HUES64 (cell line): ENCODE measurements at regions not wholly inside any gene's neighbourhood (a gene's known extent, or its start where the extent isn't known, plus 50 kb on each side); places are given as distances from the start of the nearest gene placed in this dataset.

Source experiments
- H3K27ac ChIP-seq: 2 replicates; pipeline ENCODE4 v1.7.0; 2013; ENCODE audit warnings: low read depth, low read length, inconsistent platforms
- H3K27me3 ChIP-seq: 2 replicates; pipeline ENCODE4 v1.6.1; 2013; ENCODE audit warnings: mild to moderate bottlenecking, low read length; ENCODE audit not compliant: insufficient read depth
- H3K36me3 ChIP-seq: 2 replicates; pipeline ENCODE4 v1.6.1; 2013; ENCODE audit warnings: mild to moderate bottlenecking, low read length; ENCODE audit not compliant: insufficient read depth
- H3K4me1 ChIP-seq: 2 replicates; pipeline ENCODE4 v1.6.1; 2013; ENCODE audit warnings: mild to moderate bottlenecking, low read length, moderate library complexity; ENCODE audit not compliant: insufficient read depth
- H3K4me3 ChIP-seq: 2 replicates; pipeline ENCODE4 v1.5.1; 2013; ENCODE audit warnings: mild to moderate bottlenecking, low read length, moderate library complexity
- H3K9ac ChIP-seq: 2 replicates; pipeline ENCODE4 v1.6.1; 2013; ENCODE audit warnings: mild to moderate bottlenecking, low read depth, low read length
- H3K9me3 ChIP-seq: 2 replicates; pipeline ENCODE4 v1.6.1; 2013; ENCODE audit warnings: low read depth, low read length; ENCODE audit not compliant: insufficient read depth
- WGBS: fragments of 150-250, 120-280 bp; methylation state at CpG from one replicate; pipeline ENCODE4 v1.1.7; 2013; ENCODE audit warnings: missing lambda C conversion rate; 5-methylcytosine and 5-hydroxymethylcytosine counted together

- Histone ChIP-seq H3K9me3 (no peaks in the 10 kb centered on the region), H3K27me3 (no peaks in the 10 kb centered on the region), H3K27ac (no peak overlapping the region), H3K4me1 (peaks cover 19% of the 10 kb centered on the region), H3K9ac (no peak overlapping the region), H3K4me3 (no peak overlapping the region), H3K36me3 (no peaks in the 10 kb centered on the region)
- WGBS, result 88% methylated on average over 5 of the region's 5 CpGs
These were observed 117.4 kb upstream of the SLC38A2 start for GRCh38 chr12:46489951-46490388.

GRCh38 chr12:46487567-46488131, 115.1 kb upstream of the SLC38A2 start:
- H3K27me3 ChIP-seq, result no peaks in the 10 kb centered on the region
- H3K9me3 ChIP-seq, result no peaks in the 10 kb centered on the region
- peaks cover 22% of the 10 kb centered on the region for H3K4me1 ChIP-seq
- H3K27ac ChIP-seq, result no peak overlapping the region
- no peak overlapping the region for H3K9ac ChIP-seq
- no peak overlapping the region for H3K4me3 ChIP-seq
- H3K36me3 ChIP-seq, result no peaks in the 10 kb centered on the region
- WGBS, result 92% methylated on average over 7 of the region's 7 CpGs

GRCh38 chr12:46486588-46486987, 114.0 kb upstream of the SLC38A2 start:
- Histone ChIP-seq H3K9ac (no peak overlapping the region), H3K27me3 (no peaks in the 10 kb centered on the region), H3K4me3 (no peak overlapping the region), H3K27ac (no peak overlapping the region), H3K9me3 (no peaks in the 10 kb centered on the region), H3K36me3 (no peaks in the 10 kb centered on the region), H3K4me1 (peaks cover 30% of the 10 kb centered on the region)

- WGBS, result 96% methylated on average over 5 of the region's 5 CpGs
- no peak overlapping the region for H3K4me3 ChIP-seq
These were observed 113.3 kb upstream of the SLC38A2 start for GRCh38 chr12:46485853-46486252.

GRCh38 chr12:46484396-46485061, 112.0 kb upstream of the SLC38A2 start:
- WGBS, result 94% methylated on average over 6 of the region's 6 CpGs
- Histone ChIP-seq H3K4me3 (no peak overlapping the region), H3K27me3 (no peaks in the 10 kb centered on the region), H3K27ac (no peak overlapping the region; the same call in 1 of the 2 replicates), H3K4me1 (peaks cover 30% of the 10 kb centered on the region), H3K36me3 (no peaks in the 10 kb centered on the region), H3K9ac (no peak overlapping the region), H3K9me3 (no peaks in the 10 kb centered on the region)

More at GRCh38 chr12:46485853-46486252, 113.3 kb upstream of the SLC38A2 start:
- no peaks in the 10 kb centered on the region for H3K27me3 ChIP-seq
- H3K4me1 ChIP-seq, result peaks cover 30% of the 10 kb centered on the region
- no peaks in the 10 kb centered on the region for H3K9me3 ChIP-seq
- no peaks in the 10 kb centered on the region for H3K36me3 ChIP-seq
- H3K27ac ChIP-seq, result no peak overlapping the region
- no peak overlapping the region for H3K9ac ChIP-seq

GRCh38 chr12:46483572-46484395, 111.2 kb upstream of the SLC38A2 start:
- H3K9ac ChIP-seq, result no peak overlapping the region
- no peaks in the 10 kb centered on the region for H3K9me3 ChIP-seq
- peaks cover 30% of the 10 kb centered on the region for H3K4me1 ChIP-seq
- H3K27me3 ChIP-seq, result no peaks in the 10 kb centered on the region
- 72% methylated on average over 3 of the region's 4 CpGs for WGBS
- no peak overlapping the region for H3K4me3 ChIP-seq
- peak overlapping the region; percentile 52; the same call in 1 of the 2 replicates for H3K27ac ChIP-seq
- H3K36me3 ChIP-seq, result no peaks in the 10 kb centered on the region

- Histone ChIP-seq H3K9me3 (no peaks in the 10 kb centered on the region), H3K4me3 (no peak overlapping the region), H3K27ac (no peak overlapping the region), H3K9ac (no peak overlapping the region), H3K4me1 (peaks cover 30% of the 10 kb centered on the region), H3K27me3 (no peaks in the 10 kb centered on the region), H3K36me3 (no peaks in the 10 kb centered on the region)
- WGBS, result 100% methylated on average over 1 of the region's 1 CpG
These were observed 108.2 kb upstream of the SLC38A2 start for GRCh38 chr12:46480724-46481123.

- Histone ChIP-seq H3K36me3 (no peaks in the 10 kb centered on the region), H3K9me3 (no peaks in the 10 kb centered on the region), H3K9ac (no peak overlapping the region), H3K4me3 (no peak overlapping the region), H3K27me3 (no peaks in the 10 kb centered on the region), H3K27ac (no peak overlapping the region), H3K4me1 (peaks cover 30% of the 10 kb centered on the region)
- 91% methylated on average over 3 of the region's 3 CpGs for WGBS
These were observed 107.7 kb upstream of the SLC38A2 start for GRCh38 chr12:46480316-46480715.

GRCh38 chr12:46478123-46478522, 105.5 kb upstream of the SLC38A2 start:
- WGBS, result 90% methylated on average over 2 of the region's 2 CpGs
- H3K36me3 ChIP-seq, result no peaks in the 10 kb centered on the region
- no peaks in the 10 kb centered on the region for H3K9me3 ChIP-seq
- no peak overlapping the region for H3K27ac ChIP-seq
- H3K27me3 ChIP-seq, result no peaks in the 10 kb centered on the region
- peaks cover 24% of the 10 kb centered on the region for H3K4me1 ChIP-seq
- H3K4me3 ChIP-seq, result no peak overlapping the region
- H3K9ac ChIP-seq, result no peak overlapping the region

GRCh38 chr12:46477541-46477940, 105.0 kb upstream of the SLC38A2 start:
- no peak overlapping the region for H3K4me3 ChIP-seq
- H3K9me3 ChIP-seq, result no peaks in the 10 kb centered on the region
- peaks cover 22% of the 10 kb centered on the region for H3K4me1 ChIP-seq
- H3K9ac ChIP-seq, result no peak overlapping the region
- H3K27ac ChIP-seq, result no peak overlapping the region
- no peaks in the 10 kb centered on the region for H3K27me3 ChIP-seq
- H3K36me3 ChIP-seq, result no peaks in the 10 kb centered on the region

GRCh38 chr12:46475972-46476645, 103.5 kb upstream of the SLC38A2 start:
- WGBS, result 96% methylated on average over 3 of the region's 3 CpGs
- no peak overlapping the region for H3K9ac ChIP-seq

More at GRCh38 chr12:46475972-46476645, 103.5 kb upstream of the SLC38A2 start:
- Histone ChIP-seq H3K36me3 (no peaks in the 10 kb centered on the region), H3K27me3 (no peaks in the 10 kb centered on the region), H3K9me3 (no peaks in the 10 kb centered on the region), H3K4me1 (peaks cover 15% of the 10 kb centered on the region), H3K4me3 (no peak overlapping the region), H3K27ac (no peak overlapping the region)
